SKM-1 (cell line): ENCODE measurements at regions not wholly inside any gene's neighbourhood (a gene's known extent, or its start where the extent isn't known, plus 50 kb on each side); places are given as distances from the start of the nearest gene placed in this dataset.

Source experiments
- DNase-seq: peaks from one replicate; lab custom pipeline; 2025; ENCODE audit not compliant: unreplicated experiment; lab: John Stamatoyannopoulos, UW

- no peak for DNase-seq
Measured at GRCh38 chr13:111533900-111534683, 213.7 kb downstream of the TEX29 start.

GRCh38 chr13:111534751-111535522, 214.5 kb downstream of the TEX29 start:
- DNase-seq: no peak

- no peak for DNase-seq
Measured at GRCh38 chr13:111535523-111535811, 215.0 kb downstream of the TEX29 start.

- DNase-seq: no peak
Measured at GRCh38 chr13:111536075-111536642, 215.7 kb downstream of the TEX29 start.

GRCh38 chr13:111537115-111537728, 216.8 kb downstream of the TEX29 start:
- no peak for DNase-seq

- no peak for DNase-seq
Measured at GRCh38 chr13:111537843-111538499, 217.5 kb downstream of the TEX29 start.

- DNase-seq: no peak
Measured at GRCh38 chr13:111539252-111539651, 218.8 kb downstream of the TEX29 start.

- DNase-seq: no peak
Measured at GRCh38 chr13:111539791-111540446, 219.5 kb downstream of the TEX29 start.

GRCh38 chr13:111540486-111540885, 220.0 kb downstream of the TEX29 start:
- no peak for DNase-seq

GRCh38 chr13:111541345-111541744, 220.9 kb downstream of the TEX29 start:
- no peak for DNase-seq

- no peak for DNase-seq
Measured at GRCh38 chr13:111541752-111542529, 221.5 kb downstream of the TEX29 start.

GRCh38 chr13:111542530-111543341, 222.3 kb downstream of the TEX29 start:
- no peak for DNase-seq

- DNase-seq: no peak
Measured at GRCh38 chr13:111546921-111547675, 226.7 kb downstream of the TEX29 start.

GRCh38 chr13:111547726-111548273, 227.4 kb downstream of the TEX29 start:
- DNase-seq: no peak

GRCh38 chr13:111548301-111548700, 227.9 kb downstream of the TEX29 start:
- no peak for DNase-seq

GRCh38 chr13:111548805-111549204, 228.4 kb downstream of the TEX29 start:
- no peak for DNase-seq

GRCh38 chr13:111549464-111549863, 229.0 kb downstream of the TEX29 start:
- no peak for DNase-seq

GRCh38 chr13:111550062-111550461, 229.6 kb downstream of the TEX29 start:
- DNase-seq: no peak
